ENCODE measurements at regions not wholly inside any gene's neighbourhood (a gene's known extent, or its start where the extent isn't known, plus 50 kb on each side); places are given as distances from the start of the nearest gene placed in this dataset.
"Not testable (repeated sequence)": the region's sequence is repeated elsewhere in the genome, so short reads cannot be mapped to it uniquely, and the experiment has no call there.

- TF ChIP-seq, protein P1, sequence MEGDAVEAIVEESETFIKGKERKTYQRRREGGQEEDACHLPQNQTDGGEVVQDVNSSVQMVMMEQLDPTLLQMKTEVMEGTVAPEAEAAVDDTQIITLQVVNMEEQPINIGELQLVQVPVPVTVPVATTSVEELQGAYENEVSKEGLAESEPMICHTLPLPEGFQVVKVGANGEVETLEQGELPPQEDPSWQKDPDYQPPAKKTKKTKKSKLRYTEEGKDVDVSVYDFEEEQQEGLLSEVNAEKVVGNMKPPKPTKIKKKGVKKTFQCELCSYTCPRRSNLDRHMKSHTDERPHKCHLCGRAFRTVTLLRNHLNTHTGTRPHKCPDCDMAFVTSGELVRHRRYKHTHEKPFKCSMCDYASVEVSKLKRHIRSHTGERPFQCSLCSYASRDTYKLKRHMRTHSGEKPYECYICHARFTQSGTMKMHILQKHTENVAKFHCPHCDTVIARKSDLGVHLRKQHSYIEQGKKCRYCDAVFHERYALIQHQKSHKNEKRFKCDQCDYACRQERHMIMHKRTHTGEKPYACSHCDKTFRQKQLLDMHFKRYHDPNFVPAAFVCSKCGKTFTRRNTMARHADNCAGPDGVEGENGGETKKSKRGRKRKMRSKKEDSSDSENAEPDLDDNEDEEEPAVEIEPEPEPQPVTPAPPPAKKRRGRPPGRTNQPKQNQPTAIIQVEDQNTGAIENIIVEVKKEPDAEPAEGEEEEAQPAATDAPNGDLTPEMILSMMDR (IDR thresholded peaks at IDR 0.05), result peak in 1 of 6 experiments; percentile 19
- not testable (repeated sequence) for H3K27ac ChIP-seq
- 72 to 79% methylated on average over 3 to 6 of the region's 6 CpGs for WGBS, 2 donors
These were observed 67.2 kb downstream of the ID4 start for GRCh38 chr6:19904408-19904807.

DNA sequence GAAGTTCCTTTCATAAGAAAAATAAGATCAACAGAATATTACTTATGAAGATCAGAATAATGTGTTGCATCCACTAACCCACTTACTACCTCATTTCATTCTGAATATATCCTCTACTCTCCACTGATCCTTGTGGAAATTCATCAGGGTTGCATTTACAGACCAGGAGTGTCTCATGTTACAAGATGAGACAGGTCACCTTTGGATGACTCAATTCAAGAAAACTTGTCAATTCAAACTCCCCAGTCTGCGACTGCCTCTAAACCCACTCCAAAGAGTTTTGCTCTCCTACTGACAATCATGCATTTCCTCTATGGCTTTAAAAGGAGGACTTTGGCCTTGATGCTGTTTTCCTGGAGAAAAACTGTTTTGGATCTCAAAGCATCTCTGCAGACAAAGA lies 68.4 kb downstream of the ID4 start:
- Histone ChIP-seq H3K9me3 (no peaks in the 10 kb centered on the region), H3K27me3 (no peaks in the 10 kb centered on the region), H3K4me1 (peaks cover 0 to 6% (median 0%) of the 10 kb centered on the region in 3 donors), H3K27ac (no peak overlapping the region), H3K4me3 (no peak overlapping the region), H3K36me3 (no peaks in the 10 kb centered on the region)
- intact Hi-C loops (cut with DNase I), result no loop called here
- TF ChIP-seq, protein P1 (IDR thresholded peaks at IDR 0.05), result no peak
- TF ChIP-seq POLR2A (IDR thresholded peaks at IDR 0.05), result no peak
- whole genome bisulfite sequencing, 2 donors, result 25 to 50% methylated on average over 1 of the region's 1 CpG
- DNase-seq, result no peak

More at GRCh38 chr6:19904408-19904807, 67.2 kb downstream of the ID4 start:
- H3K36me3 ChIP-seq; H3K27me3 ChIP-seq; intact Hi-C loops (cut with DNase I); H3K4me1 ChIP-seq; H3K4me3 ChIP-seq; H3K9me3 ChIP-seq; DNase-seq: not testable (repeated sequence)

- TF ChIP-seq, protein P1 (IDR thresholded peaks at IDR 0.05), result no peak
- TF ChIP-seq POLR2A (IDR thresholded peaks at IDR 0.05), result no peak
- Histone ChIP-seq H3K4me1 (peaks cover 0 to 6% (median 0%) of the 10 kb centered on the region in 3 donors), H3K36me3 (no peaks in the 10 kb centered on the region), H3K27ac (no peak overlapping the region), H3K4me3 (no peak overlapping the region), H3K27me3 (no peaks in the 10 kb centered on the region), H3K9me3 (no peaks in the 10 kb centered on the region)
- DNase-seq, result no peak
- WGBS, 2 donors, result 72% methylated on average over 3 of the region's 3 CpGs
- intact Hi-C loops (cut with DNase I), result no loop called here
These were observed 69.0 kb downstream of the ID4 start for GRCh38 chr6:19906171-19906570.

DNA sequence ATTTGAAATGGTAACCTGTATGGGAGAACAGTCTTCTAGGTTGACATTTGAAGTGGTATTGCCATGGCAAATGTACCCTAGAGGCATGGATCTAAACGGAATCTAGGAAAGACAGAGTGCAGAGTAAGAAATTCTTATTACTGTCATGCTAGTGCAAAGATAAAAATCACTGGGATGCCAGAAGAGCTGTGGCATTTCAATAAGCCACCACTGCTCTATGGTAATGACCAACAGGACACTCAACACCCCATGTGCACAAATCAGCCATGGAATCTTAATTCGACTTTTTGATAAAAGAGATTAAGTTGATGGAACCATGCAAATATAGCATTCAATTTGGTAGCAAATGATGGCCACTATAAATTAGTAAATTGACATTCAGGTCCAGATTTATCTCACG lies 74.1 kb downstream of the ID4 start:
- H3K36me3 ChIP-seq, result no peaks in the 10 kb centered on the region
- no peaks in the 10 kb centered on the region for H3K27me3 ChIP-seq
- H3K4me3 ChIP-seq, result no peak overlapping the region
- DNase-seq, result no peak
- H3K4me1 ChIP-seq, result no peaks in the 10 kb centered on the region
- H3K9me3 ChIP-seq, result no peaks in the 10 kb centered on the region
- no peak overlapping the region for H3K27ac ChIP-seq
- TF ChIP-seq POLR2A (IDR thresholded peaks at IDR 0.05), result no peak
- TF ChIP-seq, protein P1 (IDR thresholded peaks at IDR 0.05), result no peak
- intact Hi-C loops (cut with DNase I), result no loop called here
- WGBS, 2 donors, result 61 to 66% methylated on average over 3 of the region's 3 CpGs

GRCh38 chr6:19918436-19918835 lies 81.3 kb downstream of the ID4 start:
- Histone ChIP-seq H3K27ac (no peak overlapping the region), H3K27me3 (peaks cover 0 to 7% (median 0%) of the 10 kb centered on the region in 4 donors), H3K36me3 (no peaks in the 10 kb centered on the region), H3K9me3 (no peaks in the 10 kb centered on the region), H3K4me3 (no peak overlapping the region), H3K4me1 (no peaks in the 10 kb centered on the region)
- no peak for DNase-seq
- 32 to 100% methylated on average over 1 of the region's 1 CpG for WGBS, 2 donors
- TF ChIP-seq POLR2A (IDR thresholded peaks at IDR 0.05), result no peak
- intact Hi-C loops (cut with DNase I), result no loop called here

- Histone ChIP-seq H3K36me3 (no peaks in the 10 kb centered on the region), H3K27me3 (peaks cover 0 to 12% (median 0%) of the 10 kb centered on the region in 4 donors), H3K4me1 (no peaks in the 10 kb centered on the region), H3K9me3 (no peaks in the 10 kb centered on the region), H3K4me3 (no peak overlapping the region), H3K27ac (no peak overlapping the region)
- 23 to 38% methylated on average over 9 of the region's 9 CpGs for WGBS, 2 donors
- DNase-seq, result no peak
- TF ChIP-seq, protein P1 (IDR thresholded peaks at IDR 0.05), result no peak
- TF ChIP-seq POLR2A (IDR thresholded peaks at IDR 0.05), result no peak
- intact Hi-C loops (cut with DNase I), result no loop called here
These were observed 84.6 kb downstream of the ID4 start for GRCh38 chr6:19921786-19922185.

All from esophagus squamous epithelium (tissue), 5 donors.